T1000 (cell line): ENCODE measurements at regions not wholly inside any gene's neighbourhood (a gene's known extent, or its start where the extent isn't known, plus 50 kb on each side); places are given as distances from the start of the nearest gene placed in this dataset.
"Not testable (repeated sequence)": the region's sequence is repeated elsewhere in the genome, so short reads cannot be mapped to it uniquely, and the experiment has no call there.

Source experiments
- DNase-seq: peaks from one replicate; lab custom pipeline; 2025; ENCODE audit warnings: mixed read lengths; lab: John Stamatoyannopoulos, UW

DNA sequence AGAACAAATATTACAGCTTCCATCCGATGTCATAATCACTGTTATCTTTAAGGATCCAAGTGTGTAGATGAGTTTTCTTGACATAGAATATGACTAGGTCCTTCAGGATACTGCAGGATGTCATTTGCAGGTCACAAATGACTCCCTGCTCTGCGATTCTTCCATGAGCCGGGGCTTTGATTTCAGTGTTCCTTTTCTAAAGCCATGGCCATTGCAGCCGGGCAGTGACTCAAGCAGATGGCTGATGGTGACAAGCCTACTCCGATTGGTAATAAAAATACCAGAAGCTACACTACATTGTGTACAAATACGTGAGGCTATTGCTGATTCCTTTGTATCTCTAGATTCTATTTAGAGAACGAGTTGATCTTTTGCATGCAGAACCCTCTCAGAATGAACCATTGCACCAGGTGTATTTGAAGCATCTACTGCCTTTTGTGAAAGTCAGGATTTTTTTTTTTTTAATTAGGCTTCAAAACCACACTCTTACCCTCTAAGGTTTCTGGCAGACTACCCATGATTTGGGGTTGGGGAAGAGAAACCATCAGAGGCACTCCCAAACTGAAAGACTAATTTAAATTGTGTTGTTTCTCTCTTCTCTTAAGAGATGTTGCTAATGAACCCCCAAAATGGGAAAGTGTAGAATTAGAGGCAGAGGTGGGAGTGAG is 271.0 kb upstream of the ADRA1B start:
- no peak for DNase-seq

DNA sequence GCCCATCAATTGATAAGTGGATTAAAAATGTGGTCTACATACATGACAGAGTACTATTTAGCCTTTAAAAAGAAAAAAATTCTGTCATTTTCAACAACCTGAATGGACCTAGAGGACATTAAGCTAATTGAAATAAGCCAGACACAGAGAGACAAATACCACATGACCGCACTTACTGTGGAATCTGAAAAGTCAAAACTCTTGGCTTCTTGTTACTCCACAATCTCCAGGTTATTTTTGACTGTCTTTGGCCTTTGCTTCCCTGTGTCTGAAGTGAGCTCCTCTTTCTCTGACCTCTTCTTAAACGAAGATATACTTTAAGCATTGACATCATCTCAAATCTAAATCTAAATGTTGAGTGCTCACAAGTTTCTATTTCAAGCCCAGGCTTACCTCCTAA is 265.5 kb upstream of the ADRA1B start:
- DNase-seq: no peak

DNA sequence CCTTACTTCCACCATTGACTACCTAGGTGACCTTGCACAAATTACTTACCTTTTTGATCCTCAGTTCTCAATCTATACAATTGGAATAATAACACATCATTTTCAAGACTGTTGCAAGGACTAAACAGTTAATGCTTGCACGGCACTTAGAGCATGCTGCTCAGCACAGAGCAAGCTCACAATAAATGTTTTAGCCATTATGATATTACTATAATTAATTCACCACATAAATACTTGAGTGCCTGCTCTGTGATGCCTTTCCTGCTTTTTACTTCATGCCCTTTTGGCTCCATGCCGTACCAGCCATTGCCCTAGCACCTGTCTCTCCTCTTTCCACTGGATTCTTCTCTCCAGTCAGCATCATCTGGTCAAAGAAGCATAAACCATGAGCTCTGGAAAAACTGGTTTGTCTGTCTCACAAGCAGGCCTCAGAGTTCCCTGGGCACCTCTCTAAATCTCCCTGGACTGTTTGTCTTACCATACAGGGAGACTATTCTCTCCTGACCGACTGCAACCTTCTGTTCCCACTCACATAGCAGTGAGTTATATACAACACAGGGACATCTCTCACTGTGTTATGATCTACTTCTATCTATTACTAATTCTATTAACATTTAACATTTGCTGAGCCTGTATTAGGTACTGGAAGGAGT is 260.4 kb upstream of the ADRA1B start:
- DNase-seq: no peak

DNA sequence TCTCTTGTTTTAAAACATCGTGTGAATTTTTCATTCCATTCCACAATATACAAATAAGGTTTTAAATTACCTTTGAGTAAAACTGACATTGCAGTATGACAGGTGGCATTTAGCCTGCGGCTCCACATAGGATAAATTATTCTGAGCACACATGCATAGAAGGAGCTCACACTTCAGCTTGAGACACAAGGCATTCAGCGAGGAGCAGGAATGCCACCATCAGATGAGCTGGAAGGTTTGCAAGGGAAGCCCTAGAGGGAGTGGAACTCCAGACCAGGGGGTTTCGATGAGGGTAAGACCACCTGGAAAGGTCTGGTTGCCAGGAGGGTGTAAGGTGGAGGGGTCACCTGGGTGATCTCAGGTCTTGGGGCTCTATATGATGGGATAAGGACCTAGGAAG is 259.0 kb upstream of the ADRA1B start:
- DNase-seq: no peak

DNA sequence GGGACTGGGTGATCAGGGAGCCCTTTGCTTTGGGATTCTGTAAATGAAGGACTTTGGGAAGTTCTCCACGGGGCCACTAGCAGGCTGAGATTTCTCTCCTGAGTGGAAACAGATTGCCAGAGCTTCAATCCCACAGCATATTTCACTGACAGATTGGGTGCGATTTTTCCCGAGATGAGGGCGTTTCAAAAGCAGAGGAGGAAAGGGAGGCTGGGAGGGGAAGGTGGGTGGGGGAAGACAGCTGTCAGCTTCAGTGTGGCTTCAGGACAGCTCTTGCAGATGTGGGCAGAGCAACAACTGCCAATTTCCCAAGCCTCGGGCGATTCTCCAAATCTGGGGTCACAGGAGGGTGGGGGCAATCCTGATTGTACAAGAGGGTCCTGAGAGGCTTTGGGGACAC is 258.5 kb upstream of the ADRA1B start:
- no peak for DNase-seq

DNA sequence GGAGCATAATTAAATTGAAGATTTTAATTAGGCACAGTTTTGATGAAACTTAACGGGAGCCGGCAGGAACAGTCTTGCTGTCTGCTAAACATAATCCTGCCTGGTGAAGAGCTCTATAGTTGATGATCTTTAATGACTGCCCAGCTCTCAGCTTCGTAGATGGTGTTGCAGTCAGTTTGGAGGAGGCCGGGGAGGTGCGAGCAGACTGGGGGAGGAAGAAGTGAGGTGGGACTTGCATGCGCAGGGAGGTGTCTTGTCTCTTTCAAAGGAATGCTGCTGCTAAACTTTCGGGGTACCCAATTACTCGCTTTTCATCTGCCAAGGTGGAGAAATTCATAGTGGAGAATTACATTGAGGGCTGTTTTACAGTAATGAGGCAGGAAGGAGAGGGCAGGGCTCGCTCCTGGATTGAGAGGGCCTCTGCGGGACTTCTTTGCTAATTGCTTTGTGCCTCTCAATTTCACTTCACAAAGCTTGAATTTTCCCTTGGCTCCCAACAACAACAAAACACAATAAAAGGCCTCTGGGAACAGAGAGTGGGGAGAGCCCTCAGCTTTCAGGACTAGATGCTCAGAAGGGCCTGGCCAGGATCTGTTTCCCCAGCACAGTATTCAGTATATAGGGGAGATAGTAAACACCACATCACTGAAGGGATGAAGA is 257.9 kb upstream of the ADRA1B start:
- no peak for DNase-seq

DNA sequence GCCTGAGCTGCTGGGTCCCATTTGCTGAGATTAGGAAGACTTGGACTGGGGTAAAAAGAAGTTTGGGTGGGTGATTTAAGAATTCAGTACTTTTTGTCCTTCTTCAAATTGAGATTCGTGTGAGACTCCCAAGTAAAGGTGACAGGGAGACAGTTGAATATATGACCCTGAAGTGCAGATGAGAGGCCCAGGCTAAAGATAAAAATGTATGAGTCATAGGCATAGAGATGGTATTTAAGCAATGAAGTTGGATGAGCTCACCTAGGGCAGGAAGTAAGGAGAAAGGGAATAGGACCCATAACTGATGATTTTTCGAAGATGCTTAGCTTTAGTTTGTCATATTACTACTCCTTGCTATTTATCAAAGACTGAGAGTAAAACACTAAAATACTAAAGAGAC is 255.9 kb upstream of the ADRA1B start:
- no peak for DNase-seq

DNA sequence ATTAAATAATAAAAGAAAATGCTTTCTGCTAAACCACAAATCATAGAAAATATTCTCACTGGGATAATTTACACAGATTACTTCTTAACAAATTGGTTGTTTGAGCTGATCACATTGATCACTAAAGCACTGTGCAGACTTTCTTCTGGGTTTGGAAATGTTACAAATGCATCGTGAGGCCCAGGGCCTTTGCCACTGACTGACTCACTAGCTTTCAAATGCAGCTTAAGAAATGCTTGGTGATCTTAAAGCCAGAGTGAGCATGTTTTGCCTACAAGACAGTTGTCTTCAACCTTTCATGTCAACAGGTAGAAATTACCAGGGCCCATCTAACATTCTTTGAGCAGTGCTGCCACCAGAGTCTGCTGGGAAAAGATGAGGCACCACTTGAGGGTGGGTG is 252.3 kb upstream of the ADRA1B start:
- DNase-seq: no peak

DNA sequence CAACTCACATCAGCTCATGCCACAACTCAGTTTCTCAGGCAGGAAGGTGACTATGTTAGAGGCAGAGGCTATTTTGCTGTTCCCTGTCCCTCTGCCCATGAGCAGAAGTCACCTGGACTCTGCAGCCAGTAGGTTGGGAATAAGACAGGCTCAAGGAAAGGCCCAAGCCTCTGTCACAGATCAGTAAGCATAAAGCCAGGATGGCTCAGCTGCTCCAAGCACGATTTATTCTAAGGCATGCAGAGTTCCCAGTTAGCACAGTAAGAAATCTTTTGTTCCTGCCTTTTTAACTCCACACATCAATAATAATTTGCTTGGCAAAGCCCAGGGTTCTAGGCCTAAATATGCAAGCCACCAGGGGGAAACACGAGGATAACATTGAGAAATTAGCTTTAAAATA is 249.0 kb upstream of the ADRA1B start:
- DNase-seq: no peak

DNA sequence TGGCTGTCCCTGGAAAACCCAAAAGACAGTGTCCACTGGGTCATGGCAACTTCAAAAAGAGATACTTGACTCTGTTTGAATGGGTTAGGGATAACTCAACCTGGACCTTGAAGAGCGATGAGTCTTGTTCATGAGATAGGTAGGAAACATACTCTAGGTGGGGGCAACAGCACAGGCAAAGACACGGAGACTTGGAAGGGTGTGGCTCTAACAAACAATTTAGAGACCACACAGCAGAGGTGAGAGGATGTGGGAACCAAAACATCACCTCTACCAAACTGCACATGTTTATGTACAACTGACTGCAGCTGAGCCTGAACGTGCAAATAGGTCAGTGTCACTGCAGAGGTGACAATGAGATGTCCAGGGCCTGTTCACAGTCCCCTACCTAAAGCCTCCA is 247.7 kb upstream of the ADRA1B start:
- DNase-seq: no peak

DNA sequence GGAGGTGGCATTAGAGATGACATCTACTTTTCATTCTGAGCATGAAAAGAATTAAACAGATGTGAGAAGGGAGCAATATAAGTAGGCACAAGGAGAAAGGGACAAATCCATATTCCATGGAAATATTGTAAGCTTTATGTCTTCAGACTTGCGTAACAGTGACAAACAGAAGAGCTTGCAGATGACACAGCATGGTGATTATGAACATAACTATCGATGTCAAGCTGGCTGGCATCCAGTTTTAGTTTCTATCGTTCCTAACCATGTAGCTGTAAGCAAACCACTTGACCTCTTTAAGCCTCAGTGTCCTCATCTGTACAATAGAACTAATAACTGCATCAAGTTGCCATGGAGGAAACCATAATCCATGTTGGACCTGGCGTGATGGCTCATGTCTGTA is 246.7 kb upstream of the ADRA1B start:
- no peak for DNase-seq

DNA sequence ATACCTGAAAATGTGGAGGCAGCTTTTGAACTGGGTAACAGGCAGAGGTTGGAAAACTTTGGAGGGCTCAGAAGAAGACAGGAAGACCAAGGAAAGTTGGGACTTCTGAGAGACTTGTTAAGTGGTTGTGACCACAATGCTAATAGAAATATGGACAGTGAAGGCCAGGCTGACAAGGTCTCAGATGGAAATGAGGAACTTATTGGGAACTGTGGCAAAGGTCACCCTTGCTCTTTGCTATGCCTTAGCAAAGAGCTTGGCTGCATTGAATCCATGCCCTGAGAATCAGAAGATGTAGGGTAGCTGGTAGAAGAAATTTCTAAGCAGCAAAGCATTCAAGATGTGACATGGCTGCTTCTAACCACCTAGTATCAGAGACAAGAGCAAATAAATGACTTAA is 244.4 kb upstream of the ADRA1B start:
- no peak for DNase-seq

DNA sequence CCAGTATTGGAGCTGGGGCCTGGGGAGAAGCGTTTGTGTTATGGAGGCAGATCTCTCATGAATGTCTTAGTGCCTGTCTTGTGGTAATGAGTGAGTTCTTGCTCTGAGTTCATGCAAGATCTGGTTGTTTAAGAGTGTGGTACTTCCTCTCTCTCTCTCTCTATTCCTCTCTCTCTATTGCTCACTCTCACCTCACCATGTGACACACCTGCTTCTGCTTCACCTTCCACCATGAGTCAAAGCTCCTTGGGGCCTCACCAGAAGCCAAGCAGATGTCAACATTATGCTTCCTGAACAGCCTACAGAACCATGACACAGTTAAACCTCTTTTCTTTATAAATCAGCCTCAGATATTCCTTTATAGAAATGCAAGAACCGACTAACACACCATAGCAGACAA is 242.7 kb upstream of the ADRA1B start:
- no peak for DNase-seq

DNA sequence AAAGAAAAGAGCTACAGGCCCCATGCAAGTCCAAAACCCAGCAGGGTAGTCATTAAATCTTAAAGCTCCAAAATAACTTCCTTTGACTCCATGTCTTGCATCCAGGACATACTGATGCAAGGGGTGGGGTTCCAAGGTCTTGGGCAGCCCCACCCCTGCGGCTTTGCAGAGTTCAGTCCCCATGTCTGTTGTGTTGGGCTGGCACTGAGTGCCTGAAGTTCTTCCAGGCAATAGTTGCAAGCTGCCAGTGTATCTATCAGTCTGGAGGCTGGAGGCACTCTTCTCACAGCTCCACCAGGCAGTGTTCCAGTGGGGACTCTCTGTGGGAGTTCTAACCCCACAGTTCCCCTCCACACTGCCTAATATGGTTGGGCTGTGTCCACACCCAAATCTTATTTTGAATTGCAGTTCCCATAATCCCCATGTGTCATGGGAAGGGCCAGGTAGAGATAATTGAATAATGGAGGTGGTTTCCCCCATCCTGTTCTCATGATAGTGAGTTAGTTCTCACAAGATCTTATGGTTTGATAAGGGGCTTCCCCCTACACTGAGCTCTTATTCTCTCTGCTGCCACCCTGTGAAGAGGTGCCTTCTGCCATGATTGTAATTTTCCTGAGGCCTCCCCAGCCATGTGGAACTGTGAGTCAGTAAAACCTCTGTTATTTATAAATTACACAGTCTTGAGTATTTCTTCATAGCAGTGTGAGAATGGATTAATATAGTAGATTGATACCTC is 237.5 kb upstream of the ADRA1B start:
- no peak for DNase-seq

DNA sequence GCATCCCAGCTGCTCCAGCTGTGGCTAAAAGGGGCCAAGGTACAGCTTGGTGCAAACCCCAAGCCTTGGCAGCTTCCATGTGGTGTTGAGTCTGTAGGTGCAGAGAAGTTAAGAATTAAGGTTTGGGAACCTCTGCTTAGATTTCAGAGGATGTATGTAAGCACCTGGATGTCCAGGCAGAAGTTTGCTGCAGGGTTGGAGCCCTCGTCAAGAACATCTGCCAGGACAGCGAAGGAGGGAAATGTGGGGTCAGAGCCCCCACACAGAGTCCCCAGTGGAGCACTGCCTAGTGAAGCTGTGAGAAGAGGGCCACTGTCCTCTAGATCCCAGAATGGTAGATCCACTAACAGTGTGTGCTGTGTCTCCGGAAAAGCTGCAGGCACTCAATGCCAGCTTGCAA is 236.2 kb upstream of the ADRA1B start:
- DNase-seq: no peak

DNA sequence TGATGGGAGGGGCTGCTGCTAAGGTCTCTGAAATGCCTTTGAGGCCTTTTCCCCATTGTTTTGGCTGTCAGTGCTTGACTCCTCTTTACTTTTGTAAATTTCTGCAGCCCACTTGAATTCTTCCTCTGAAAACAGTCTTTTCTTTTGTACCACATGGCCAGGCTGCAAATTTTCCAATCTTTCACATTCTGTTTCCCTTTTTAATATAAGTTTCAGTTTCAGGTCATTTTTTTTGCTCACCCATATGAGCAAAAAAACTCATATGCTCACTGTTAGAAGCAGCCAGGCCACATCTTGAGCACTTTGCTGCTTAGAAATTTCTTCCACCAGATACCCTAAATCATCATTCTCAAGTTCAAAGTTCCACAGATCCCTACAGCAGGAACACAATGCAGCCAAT is 234.6 kb upstream of the ADRA1B start:
- DNase-seq: no peak

DNA sequence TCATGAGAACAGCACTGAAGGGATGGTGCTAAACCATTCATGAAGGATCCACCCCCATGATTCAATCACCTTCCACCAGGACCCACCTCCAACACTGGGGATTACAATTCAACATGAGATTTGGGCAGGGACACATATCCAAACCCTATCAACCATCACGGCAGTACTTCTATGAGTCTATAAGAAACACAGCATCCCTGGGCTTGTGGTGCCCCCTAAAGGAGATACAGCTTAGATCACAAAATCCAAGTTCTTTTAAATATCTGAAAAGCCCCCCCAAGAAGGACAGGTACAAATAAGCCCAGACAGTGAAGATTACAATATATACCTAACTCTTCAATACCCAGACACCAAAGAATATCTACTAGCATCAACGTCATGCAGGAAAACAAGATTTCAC is 233.7 kb upstream of the ADRA1B start:
- no peak for DNase-seq

DNA sequence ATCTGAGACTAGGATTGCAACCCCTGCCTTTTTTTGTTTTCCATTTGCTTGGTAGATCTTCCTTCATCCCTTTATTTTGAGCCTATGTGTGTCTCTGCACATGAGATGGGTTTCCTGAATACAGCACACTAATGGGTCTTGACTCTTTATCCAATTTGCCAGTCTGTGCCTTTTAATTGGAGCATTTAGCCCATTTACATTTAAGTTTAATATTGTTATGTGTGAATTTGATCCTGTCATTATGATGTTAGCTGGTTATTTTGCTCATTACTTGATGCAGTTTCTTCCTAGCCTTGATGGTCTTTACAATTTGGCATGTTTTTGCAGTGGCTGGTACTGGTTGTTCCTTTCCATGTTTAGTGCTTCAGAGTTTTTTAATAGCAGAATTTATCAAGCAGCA is 228.4 kb upstream of the ADRA1B start:
- DNase-seq: not testable (repeated sequence)

DNA sequence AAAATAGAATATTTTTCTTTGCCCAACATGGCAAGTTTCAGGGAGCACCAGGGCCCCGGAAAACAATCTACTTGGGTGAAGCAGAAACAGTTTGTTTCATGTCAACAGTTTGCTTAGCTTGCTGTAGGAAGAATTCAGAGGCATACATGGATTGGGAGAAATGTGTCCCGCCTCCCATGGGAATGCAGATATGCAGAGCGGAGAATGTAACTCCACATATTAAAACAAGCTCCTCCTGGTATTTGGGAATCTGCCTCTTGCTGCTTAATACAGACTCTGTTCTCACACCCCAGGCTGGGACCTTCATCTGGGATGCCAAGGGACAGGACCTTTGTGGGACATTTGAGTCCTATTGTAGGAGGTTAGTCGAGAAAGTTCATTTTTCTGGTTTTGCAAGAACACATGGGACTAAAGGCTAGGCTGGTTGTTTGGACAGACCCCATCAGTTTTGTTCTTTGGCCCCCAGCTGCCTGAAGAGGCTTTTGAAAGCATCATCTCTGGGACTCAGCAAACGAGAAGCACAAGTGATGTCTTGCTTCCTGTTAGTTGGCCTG is 220.5 kb upstream of the ADRA1B start:
- DNase-seq: no peak

DNA sequence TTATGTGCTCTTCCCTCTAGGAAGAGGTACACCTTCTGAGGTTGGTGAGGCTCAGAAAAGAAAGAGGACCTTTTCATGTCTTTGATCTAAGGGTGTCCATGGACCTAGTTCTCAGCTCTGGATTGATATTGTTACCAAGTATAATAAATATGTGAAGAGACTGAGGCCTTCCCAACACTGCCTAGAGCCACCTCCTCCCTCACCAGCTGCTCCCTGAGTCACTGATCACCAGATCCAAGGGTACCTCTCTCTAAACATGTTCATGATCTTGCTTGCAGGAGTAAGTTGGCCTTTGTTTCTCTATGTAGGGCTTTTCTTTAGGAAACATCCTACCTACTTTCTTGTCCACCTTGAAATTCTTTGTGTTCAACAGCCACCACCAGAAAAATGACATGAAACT is 218.8 kb upstream of the ADRA1B start:
- DNase-seq: no peak

DNA sequence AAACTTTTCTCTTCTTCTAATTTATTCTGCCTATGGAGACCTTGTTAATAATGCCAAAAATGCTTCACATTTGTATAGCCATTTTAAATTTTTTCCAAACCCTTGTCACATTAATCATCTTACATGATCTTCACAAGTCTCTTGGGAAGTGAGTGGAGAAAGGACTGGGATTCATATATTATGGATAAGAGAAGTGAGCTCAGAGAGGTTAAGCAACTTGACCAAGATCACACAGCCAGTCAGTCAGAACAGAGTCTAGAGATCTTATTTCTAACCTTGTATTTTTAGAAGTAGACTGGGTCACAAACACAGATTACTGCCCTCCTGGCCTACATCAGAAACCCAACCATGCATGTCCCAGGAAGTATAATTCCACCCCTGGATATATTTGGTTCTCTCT is 218.0 kb upstream of the ADRA1B start:
- DNase-seq: no peak

DNA sequence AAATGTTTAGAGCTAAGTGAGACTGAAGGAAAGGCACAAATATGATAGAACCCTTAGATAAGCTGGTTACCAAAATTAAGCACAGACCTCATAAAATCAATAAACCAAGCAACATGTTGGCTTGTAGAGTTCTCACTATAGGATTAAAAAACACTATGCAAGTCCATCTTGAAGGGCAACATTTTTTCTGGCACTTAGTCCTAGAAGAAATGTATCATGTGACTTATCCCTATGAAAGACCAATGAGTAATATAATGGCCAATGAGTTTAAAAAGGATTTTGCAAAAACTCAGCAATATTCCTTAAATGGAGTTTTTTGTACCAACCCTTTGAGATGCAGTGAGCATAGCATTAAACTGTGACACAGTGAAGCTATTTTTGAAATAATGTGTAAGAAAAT is 216.3 kb upstream of the ADRA1B start:
- no peak for DNase-seq

DNA sequence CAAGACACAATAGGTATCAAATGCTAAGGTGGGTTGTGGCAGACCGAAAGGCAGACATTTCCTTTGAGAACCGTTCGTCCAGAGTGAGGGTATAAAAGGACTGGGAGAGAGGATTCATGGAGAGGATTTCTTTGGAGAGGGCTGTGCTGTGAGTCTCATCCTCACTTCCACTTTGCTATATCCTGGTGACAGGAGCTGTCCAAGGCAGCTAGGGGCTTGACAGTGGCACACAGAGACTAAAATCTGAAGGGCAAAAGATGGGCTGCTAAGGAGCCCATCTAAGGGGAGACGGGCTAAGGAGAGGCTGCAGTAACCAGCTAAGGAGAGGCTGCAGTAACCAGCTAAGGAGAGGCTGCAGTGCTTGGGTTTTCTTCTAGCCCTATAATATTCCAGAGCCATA is 214.0 kb upstream of the ADRA1B start:
- no peak for DNase-seq
